OCI-LY3 (cell line): ENCODE measurements at regions not wholly inside any gene's neighbourhood (a gene's known extent, or its start where the extent isn't known, plus 50 kb on each side); places are given as distances from the start of the nearest gene placed in this dataset.
A peak's percentile ranks its signal among the peaks of the same experiment; 100 is the strongest.

ENCODE experiments used
- H2AFZ ChIP-seq: fragments of 200-600, 300-600 bp; shearing (Covaris generic); 2 replicates; pipeline ENCODE4 v1.6.0; 2014; ENCODE audit warnings: antibody characterized with exemption, low read depth, low read length
- H3K27ac ChIP-seq: fragments of 200-600, 300-600 bp; sonication (generic); 2 replicates; pipeline ENCODE4 v1.5.1; 2014; ENCODE audit warnings: mild to moderate bottlenecking, low read length, moderate library complexity, mixed read lengths
- H3K27me3 ChIP-seq: fragments of 200-600, 300-600 bp; sonication (generic); 2 replicates; pipeline ENCODE4 v1.6.1; 2014; ENCODE audit warnings: low read depth, low read length, mixed read lengths
- H3K36me3 ChIP-seq: fragments of 200-600, 300-600 bp; sonication (generic); replicated peaks from 2 replicates; pipeline ENCODE3; 2014; ENCODE audit warnings: low read depth, low read length, mixed read lengths
- H3K4me1 ChIP-seq: fragments of 300-600, 200-600 bp; sonication (generic); 2 replicates; pipeline ENCODE4 v1.6.1; 2014; ENCODE audit warnings: low read length, mixed read lengths
- H3K4me2 ChIP-seq: fragments of 200-600, 300-600 bp; sonication (generic); 2 replicates; pipeline ENCODE4 v1.6.1; 2014; ENCODE audit warnings: low read length, mixed read lengths
- H3K4me3 ChIP-seq: fragments of 300-600, 200-600 bp; sonication (generic); 2 replicates; pipeline ENCODE4 v1.5.1; 2014; ENCODE audit warnings: antibody characterized with exemption, mild to moderate bottlenecking, low read length, moderate library complexity
- H3K79me2 ChIP-seq: fragments of 300-600, 200-600 bp; shearing (Covaris generic); 2 replicates; pipeline ENCODE4 v1.6.1; 2014; ENCODE audit warnings: mild to moderate bottlenecking, low read length, mixed read lengths
- H3K9ac ChIP-seq: fragments of 300-600, 200-600 bp; shearing (Covaris generic); 2 replicates; pipeline ENCODE4 v1.6.0; 2014; ENCODE audit warnings: mild to moderate bottlenecking, low read length, moderate library complexity
- H3K9me3 ChIP-seq: fragments of 200-600, 300-600 bp; shearing (Covaris generic); 2 replicates; pipeline ENCODE4 v1.6.1; 2014; ENCODE audit warnings: low read length, mixed read lengths; ENCODE audit not compliant: insufficient read depth
- H4K20me1 ChIP-seq: fragments of 200-600, 300-600 bp; sonication (generic); 2 replicates; pipeline ENCODE4 v1.6.1; 2016; ENCODE audit warnings: low read length, mixed read lengths; ENCODE audit not compliant: insufficient read depth
- EZH2phosphoT487 ChIP-seq: fragments of 200-600 bp; shearing (Covaris generic); IDR thresholded peaks from 2 replicates; pipeline ENCODE4 v1.6.1; 2018; ENCODE audit warnings: antibody characterized with exemption, mixed run types, low read depth
- TF ChIP-seq, protein P1 (sequence below): fragments of 200-600, 300-600 bp; sonication (generic); IDR thresholded peaks from 2 replicates; pipeline ENCODE4 v1.5.1; 2014; ENCODE audit warnings: antibody characterized with exemption, low read length, low read depth

- H3K79me2 ChIP-seq, result no peaks in the 10 kb centered on the region
- no peak overlapping the region for H3K9ac ChIP-seq
- no peaks in the 10 kb centered on the region for H3K27me3 ChIP-seq
- H3K4me2 ChIP-seq, result no peak overlapping the region
- H4K20me1 ChIP-seq, result no peaks in the 10 kb centered on the region
- H3K9me3 ChIP-seq, result 0 out of 2 replicates have a peak, but pooled peaks cover 6% of the 10 kb centered on the region
- TF ChIP-seq, protein P1, sequence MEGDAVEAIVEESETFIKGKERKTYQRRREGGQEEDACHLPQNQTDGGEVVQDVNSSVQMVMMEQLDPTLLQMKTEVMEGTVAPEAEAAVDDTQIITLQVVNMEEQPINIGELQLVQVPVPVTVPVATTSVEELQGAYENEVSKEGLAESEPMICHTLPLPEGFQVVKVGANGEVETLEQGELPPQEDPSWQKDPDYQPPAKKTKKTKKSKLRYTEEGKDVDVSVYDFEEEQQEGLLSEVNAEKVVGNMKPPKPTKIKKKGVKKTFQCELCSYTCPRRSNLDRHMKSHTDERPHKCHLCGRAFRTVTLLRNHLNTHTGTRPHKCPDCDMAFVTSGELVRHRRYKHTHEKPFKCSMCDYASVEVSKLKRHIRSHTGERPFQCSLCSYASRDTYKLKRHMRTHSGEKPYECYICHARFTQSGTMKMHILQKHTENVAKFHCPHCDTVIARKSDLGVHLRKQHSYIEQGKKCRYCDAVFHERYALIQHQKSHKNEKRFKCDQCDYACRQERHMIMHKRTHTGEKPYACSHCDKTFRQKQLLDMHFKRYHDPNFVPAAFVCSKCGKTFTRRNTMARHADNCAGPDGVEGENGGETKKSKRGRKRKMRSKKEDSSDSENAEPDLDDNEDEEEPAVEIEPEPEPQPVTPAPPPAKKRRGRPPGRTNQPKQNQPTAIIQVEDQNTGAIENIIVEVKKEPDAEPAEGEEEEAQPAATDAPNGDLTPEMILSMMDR, result no peak
- peaks cover 13% of the 10 kb centered on the region for H3K36me3 ChIP-seq
- H2AFZ ChIP-seq, result no peak overlapping the region
- H3K4me1 ChIP-seq, result peaks cover 4% of the 10 kb centered on the region; the same call in 1 of the 2 replicates
- no peak overlapping the region for H3K27ac ChIP-seq
- no peak overlapping the region for H3K4me3 ChIP-seq
Measured at GRCh38 chr12:104896710-104897109, 61.4 kb downstream of the SLC41A2 start.

GRCh38 chr12:104896146-104896545 lies 61.9 kb downstream of the SLC41A2 start:
- no peaks in the 10 kb centered on the region for H3K27me3 ChIP-seq
- H3K4me2 ChIP-seq, result no peak overlapping the region
- no peak overlapping the region for H3K9ac ChIP-seq
- H3K4me3 ChIP-seq, result no peak overlapping the region
- peaks cover 13% of the 10 kb centered on the region for H3K36me3 ChIP-seq
- peaks cover 5% of the 10 kb centered on the region for H3K4me1 ChIP-seq
- H3K27ac ChIP-seq, result no peak overlapping the region
- TF ChIP-seq, protein P1, result no peak
- no peak for TF ChIP-seq EZH2phosphoT487
- no peak overlapping the region for H2AFZ ChIP-seq
- H4K20me1 ChIP-seq, result no peaks in the 10 kb centered on the region
- H3K79me2 ChIP-seq, result peaks cover under 1% of the 10 kb centered on the region; the same call in 1 of the 2 replicates
- 0 out of 2 replicates have a peak, but pooled peaks cover 6% of the 10 kb centered on the region for H3K9me3 ChIP-seq

- H3K9ac ChIP-seq, result no peak overlapping the region
- H3K4me3 ChIP-seq, result no peak overlapping the region
- 0 out of 2 replicates have a peak, but pooled peaks cover 6% of the 10 kb centered on the region for H3K9me3 ChIP-seq
- H4K20me1 ChIP-seq, result peaks cover 3% of the 10 kb centered on the region; the same call in 1 of the 2 replicates
- no peak overlapping the region for H3K4me2 ChIP-seq
- no peaks in the 10 kb centered on the region for H3K27me3 ChIP-seq
- no peak for TF ChIP-seq EZH2phosphoT487
- TF ChIP-seq, protein P1, result no peak
- H3K4me1 ChIP-seq, result peaks cover 12% of the 10 kb centered on the region
- H3K27ac ChIP-seq, result no peak overlapping the region
- peaks cover 13% of the 10 kb centered on the region for H3K36me3 ChIP-seq
- H3K79me2 ChIP-seq, result peaks cover 4% of the 10 kb centered on the region; the same call in 1 of the 2 replicates
- H2AFZ ChIP-seq, result no peak overlapping the region
Measured at GRCh38 chr12:104895415-104895814, 62.7 kb downstream of the SLC41A2 start.

DNA sequence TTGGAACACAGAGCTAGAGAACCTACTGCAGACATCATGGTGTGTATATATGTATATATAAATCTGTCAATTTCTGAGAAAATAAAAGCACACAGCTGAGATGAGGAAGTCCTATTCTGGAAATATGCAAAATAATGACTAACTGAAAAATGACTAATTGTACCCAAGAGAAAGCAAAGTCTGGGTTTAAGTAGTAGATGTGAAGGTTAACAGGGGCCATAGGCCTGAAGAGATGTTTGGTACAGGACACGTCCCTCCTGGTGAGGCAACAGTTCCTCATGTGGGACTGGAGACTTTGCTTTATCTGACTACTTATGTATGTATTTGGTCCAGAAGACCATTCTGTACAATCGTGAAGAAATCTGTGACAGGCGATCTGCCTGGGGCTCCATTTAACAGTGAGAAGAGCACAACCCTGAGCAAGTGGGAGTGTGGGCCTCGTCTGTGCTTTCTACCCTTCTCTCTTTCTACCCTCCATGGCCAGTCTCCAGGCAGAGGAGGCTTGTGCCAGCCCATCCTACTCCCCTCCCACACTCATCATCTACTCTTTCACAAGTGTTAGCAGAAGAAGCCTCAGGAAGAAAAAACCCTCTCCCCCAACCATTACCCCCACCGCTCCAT lies 67.5 kb downstream of the SLC41A2 start:
- peaks cover 4% of the 10 kb centered on the region; the same call in 1 of the 2 replicates for H3K79me2 ChIP-seq
- H3K9ac ChIP-seq, result no peak overlapping the region
- H3K36me3 ChIP-seq, result peaks cover 7% of the 10 kb centered on the region
- peaks cover 3% of the 10 kb centered on the region; the same call in 1 of the 2 replicates for H4K20me1 ChIP-seq
- no peak overlapping the region for H3K4me3 ChIP-seq
- H2AFZ ChIP-seq, result no peak overlapping the region
- peak overlapping the region; percentile 2; the same call in 1 of the 2 replicates for H3K4me2 ChIP-seq
- no peaks in the 10 kb centered on the region for H3K9me3 ChIP-seq
- H3K4me1 ChIP-seq, result peaks cover 15% of the 10 kb centered on the region
- no peaks in the 10 kb centered on the region for H3K27me3 ChIP-seq
- no peak overlapping the region for H3K27ac ChIP-seq
- TF ChIP-seq, protein P1, result no peak
- TF ChIP-seq EZH2phosphoT487, result no peak
